Cerebellar cortex (tissue), 1 donor: ENCODE measurements at regions not wholly inside any gene's neighbourhood (a gene's known extent, or its start where the extent isn't known, plus 50 kb on each side); places are given as distances from the start of the nearest gene placed in this dataset.

Source experiments
- DNase-seq: peaks from one replicate; pipeline ENCODE4 v3.0.0-alpha.2; 2015; ENCODE audit warnings: low spot score

- DNase-seq: no peak
These were observed 187.7 kb upstream of the POU5F2 start for GRCh38 chr5:93929131-93929530.

DNA sequence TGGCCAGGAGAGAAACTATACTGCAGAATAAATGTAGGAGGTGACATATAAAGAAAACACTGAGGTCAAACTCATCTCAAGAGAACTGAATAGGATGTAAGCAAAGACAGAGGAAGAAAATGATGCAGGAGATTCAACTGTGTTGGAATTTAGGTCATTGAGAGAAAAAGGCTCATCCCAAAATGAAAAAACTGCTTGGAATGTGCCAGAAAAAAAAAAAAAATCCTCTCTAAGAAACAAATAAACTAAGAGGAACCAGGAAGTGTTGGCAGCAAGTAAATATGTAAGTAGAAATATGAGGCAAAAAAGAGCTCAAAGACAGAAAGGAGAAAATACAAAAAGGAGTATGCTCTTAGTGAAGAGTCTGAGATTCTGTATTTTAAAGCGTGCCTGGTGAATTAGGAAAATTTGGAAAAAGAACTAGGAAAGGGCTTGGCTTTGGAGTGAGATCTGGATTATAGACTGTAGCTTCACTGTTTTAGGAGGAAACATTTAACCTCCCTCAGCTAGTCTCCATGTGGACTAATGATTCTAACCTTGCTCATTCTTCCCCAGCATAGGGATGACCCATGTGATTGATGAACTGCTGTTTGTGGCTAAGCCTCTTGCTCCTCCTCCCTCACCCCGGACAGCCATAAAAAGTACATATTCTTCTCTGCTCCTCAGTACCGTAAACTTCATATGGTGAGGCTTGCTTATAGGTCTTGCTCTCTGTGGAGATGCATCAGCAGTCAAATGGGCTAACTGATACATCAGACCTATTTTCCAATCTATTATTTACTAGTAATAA lies 185.6 kb upstream of the POU5F2 start:
- DNase-seq: no peak

DNA sequence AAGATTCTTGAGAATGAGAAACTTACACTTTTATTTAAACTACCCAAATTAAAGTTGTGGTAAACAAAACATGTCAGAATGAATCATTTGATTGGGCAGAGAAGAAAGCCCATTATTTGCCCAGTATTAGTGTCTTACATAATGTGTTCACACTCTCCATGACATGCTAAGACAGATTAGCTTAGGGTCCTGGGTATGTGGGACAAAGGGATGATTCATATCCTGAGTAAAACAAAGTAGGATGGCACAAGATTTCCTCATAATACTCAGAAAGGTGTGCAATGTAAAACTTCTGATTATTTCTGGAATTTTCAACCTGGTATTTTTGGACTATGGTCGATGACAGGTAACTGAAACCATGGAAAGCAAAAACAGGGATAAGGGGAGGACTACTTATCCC lies 183.9 kb upstream of the POU5F2 start:
- DNase-seq: no peak

GRCh38 chr5:93924628-93925027 lies 183.2 kb upstream of the POU5F2 start:
- no peak for DNase-seq

GRCh38 chr5:93922551-93922950 lies 181.2 kb upstream of the POU5F2 start:
- no peak for DNase-seq

DNA sequence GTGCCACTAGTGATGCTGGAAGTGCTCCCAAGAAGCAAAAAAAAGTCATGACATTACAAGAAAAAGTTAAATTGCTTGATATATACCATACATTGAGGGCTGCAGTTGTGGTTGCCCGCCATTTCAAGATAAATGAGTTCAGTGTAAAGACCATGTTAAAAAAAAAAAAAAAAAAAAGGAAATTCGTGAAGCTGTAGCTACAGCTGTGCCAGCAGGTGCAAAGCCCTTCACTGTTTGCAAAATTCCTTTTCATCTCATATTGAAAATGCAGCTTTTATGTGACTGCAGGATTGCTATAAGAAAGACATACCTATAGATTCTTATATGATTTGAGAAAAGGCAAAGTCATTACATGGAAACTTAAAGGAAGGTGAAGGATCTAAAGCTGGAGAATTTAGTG lies 179.6 kb upstream of the POU5F2 start:
- DNase-seq: no peak

DNA sequence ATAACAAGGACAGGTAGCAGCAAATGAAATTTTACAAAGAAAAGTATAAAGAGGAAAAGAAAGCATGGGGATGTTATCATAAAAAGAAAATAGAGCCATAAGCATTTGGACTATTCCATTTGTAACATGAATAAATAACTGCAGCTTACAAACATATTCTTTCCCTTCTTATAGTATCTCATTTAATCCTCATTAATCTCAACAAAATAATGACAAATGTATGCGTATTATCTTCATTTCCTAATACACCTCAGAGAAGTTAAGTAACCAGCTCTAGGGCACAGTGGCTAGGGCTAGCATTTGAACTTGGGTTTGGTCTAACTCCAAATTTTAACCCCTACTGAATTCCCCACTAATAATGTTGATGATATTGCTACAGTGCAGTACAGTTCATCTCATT lies 175.5 kb upstream of the POU5F2 start:
- no peak for DNase-seq

DNA sequence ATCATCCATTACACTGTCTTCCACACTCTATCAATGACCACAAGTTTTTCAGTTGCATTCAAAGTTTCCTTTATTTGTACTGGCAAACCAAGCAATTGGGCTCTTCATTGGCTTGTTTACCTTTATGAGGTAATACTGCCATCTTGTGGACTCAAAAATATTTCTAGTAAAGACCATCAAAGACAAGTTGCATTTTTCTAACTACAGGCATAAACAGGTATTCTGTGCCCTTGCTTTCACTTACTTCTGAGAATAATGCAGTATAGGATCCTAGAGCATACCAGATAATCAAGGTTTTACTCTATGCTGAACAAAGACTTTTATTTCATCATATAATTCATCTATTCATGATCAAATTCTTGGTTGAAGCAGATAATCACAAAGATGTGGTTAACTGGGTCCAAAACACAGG lies 173.7 kb upstream of the POU5F2 start:
- DNase-seq: peak; percentile 70

GRCh38 chr5:93911609-93912008 lies 170.2 kb upstream of the POU5F2 start:
- no peak for DNase-seq

- no peak for DNase-seq
These were observed 168.0 kb upstream of the POU5F2 start for GRCh38 chr5:93909356-93909755.

- no peak for DNase-seq
These were observed 163.5 kb upstream of the POU5F2 start for GRCh38 chr5:93904917-93905316.

DNA sequence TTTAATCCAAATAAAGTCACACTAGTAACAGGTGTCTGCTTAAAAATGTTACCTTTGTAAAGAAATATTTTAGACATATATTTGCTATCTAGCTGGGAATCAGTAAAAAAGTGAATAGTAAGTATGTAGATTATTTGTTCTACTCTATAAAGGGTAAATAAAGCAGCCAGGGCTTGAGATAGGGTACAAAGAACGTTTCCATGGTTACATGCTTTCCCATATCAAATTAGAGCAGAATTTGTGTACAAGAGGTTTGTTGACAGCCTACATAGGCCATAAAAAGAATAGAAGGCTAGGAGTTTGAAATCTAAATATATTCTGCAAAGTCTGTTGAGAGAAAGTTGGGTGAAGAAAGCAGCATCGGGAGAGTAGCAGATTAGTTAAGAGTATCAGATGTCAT lies 160.9 kb upstream of the POU5F2 start:
- no peak for DNase-seq

- DNase-seq: no peak
These were observed 157.7 kb upstream of the POU5F2 start for GRCh38 chr5:93899026-93899600.

DNA sequence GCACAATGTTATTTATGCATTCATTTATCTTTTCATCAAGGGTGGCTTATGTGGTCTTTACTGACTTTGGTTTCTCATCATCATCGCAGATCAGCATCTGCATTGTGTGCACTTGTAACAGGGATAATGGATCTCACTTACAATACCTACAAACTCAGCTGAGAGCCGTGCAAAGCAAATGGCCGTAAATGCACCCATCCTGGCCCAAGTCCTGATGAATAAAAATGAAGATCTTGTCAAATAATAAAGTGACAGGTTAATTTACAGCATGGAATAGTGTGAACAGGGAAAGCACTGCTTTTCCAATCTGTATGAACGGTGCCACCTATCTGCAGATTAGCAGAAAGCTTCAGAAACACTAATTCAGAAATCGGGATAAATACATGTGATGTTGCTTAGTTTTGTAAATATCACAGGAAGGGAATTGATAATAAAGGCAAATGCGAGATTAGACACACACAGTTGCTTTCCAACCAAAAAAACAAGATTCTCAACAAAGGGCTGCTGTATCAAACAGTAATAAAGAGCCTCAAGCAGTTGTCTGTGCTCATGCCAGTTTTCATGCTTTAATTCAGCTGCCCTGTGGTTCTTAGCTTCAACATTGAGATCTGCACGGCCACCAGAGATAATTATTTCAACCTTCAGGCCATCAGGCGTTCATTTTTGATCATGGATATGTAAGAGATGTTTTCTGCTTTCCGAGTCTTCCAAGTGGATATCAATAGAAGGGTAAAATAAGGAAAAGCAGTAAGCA lies 153.4 kb upstream of the POU5F2 start:
- DNase-seq: peak; percentile 69

DNA sequence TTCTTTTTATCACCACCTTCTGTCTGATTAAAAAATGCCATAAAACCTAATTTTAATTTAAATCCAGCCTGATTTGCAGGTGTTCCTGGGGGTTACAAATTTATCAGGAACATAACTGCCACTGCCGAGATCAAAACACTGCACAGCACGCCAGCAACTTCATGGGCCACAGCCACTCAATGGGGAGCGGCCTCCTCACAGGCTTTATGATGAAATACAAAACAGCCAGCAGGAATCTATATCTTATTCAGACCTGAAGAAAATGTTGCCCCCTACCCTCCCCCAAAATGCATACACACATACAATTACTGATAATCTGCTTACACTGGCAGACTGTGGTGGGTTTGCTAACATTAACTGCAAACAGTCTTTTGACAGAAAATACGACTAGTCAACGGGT lies 151.7 kb upstream of the POU5F2 start:
- no peak for DNase-seq

GRCh38 chr5:93892481-93892880 lies 151.1 kb upstream of the POU5F2 start:
- no peak for DNase-seq

DNA sequence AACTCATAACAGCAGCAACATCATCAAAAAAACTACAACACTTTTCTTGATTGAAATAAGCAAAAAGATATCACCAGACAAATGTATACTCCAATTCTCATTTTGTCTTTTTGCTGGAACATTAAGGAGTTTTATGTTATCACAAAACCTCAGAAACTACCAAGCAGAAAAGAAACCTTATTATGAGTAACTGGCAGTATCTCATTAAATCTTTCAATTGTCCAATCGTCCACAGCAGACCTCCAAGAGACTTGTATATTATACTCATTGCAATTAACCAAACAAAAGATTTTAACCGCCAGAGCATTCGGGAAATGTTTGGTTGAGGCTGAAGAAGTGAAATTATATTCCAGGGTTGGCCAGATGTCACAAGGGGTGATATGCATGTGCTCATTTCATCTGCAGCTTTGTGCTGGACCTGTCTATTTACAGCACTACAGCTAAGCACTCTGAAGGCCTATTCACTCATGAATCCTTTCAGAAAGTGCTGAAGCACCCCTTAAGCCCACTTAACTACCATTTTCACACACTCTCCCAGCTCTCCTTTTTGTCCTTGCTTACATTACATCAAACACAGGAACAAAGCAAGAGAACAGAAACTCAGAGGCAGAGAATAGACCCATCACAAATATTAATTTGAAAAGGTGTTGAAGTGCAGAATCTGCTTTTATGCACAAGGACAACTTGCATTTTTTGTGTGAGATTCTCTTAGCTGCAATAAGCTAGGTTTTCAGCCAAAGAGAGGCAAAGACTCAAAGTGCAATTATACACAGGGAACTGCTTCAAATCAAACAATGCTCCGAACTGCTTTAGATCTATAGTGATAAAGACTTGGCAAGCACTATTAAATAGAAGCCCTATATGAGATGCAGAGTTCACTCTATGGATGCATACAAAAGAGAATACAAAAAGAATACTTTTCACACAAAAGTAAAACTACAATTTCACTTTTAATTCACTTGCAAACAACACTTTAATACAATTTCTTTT lies 150.4 kb upstream of the POU5F2 start:
- peak; percentile 77 for DNase-seq

GRCh38 chr5:93890657-93891056 lies 149.3 kb upstream of the POU5F2 start:
- peak; percentile 95 for DNase-seq

DNA sequence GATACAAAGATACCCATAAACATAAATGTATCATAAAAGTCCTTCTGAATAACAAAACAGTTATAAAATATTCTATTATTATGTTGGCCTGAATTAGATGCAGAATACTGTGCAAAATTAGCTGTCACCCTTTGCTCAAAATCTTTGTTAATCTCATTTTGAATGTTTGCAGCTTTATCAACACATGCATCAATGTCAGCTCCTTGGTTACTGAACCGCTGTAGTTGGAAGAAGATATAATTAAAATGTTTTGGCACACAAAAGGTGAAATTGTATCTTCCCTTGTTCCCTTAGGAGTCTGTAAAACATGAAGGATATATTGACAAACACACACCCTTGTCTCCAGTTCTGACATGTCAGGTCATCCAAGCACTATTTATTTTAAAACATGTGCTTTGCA lies 146.3 kb upstream of the POU5F2 start:
- no peak for DNase-seq

DNA sequence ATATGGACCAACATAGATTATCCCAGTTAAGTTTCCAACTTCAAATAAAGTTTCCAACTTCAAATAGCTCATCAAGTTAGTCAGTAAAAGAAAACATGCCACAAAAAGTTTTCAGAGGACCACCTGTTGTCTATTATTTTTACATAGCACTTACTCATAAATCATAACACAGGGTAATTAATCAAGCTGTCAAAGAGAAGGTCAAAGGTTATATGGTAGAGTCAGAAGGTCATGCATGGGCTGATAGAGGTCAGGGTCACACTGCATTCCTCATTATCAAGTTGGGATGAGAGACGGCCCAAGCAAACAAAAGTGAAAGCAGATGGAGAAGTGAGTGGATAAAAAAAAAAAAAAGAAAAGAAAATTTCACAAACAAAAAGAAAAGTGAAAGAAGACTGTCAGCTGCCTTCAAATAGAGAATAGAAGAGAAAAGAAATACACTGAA lies 145.5 kb upstream of the POU5F2 start:
- peak; percentile 65 for DNase-seq

DNA sequence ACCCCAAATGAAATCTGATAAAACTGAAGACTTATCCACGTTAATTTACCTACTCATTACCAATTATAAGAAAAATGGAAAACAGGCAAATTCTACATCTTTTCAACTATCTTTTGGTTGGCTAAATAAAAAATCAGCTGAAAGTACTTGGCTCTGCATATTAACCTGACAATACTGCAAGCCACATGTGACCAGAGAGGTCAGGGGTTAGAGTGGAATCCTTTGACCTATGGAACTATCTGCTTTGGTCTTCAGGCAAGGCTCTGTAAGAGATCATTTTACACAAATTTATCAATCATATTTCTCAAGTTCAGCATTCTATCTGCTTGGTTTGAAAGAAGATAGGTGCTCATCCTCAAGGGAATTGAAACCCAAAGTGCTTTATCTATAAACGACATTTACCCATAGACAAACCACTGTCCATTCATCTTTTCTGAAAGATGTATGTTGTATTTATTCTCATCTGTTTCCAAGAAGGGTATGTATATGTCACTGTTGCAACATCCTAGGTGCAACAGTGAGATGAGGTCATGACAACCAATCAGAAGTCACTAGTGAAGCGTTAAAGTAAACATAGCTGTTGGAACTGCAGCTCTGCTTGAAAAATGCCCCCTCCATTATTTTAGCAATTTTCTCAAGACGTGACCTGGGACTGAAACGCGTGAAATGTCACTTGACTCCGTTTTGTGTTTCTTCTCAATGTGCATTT lies 144.9 kb upstream of the POU5F2 start:
- peak; percentile 44 for DNase-seq
